Natural killer cell (primary cell): ENCODE measurements at regions not wholly inside any gene's neighbourhood (a gene's known extent, or its start where the extent isn't known, plus 50 kb on each side); places are given as distances from the start of the nearest gene placed in this dataset.

Experiments
- ATAC-seq, 3 donors: fragments of 150-1000 bp in 2 of 3; fragments of 200-7000 bp in 1 of 3; cut with Tn5 transposase; 1 replicate in 1 of 3; 2 replicates in 2 of 3; pipeline ENCODE4 v1.10.0; 2021; ENCODE audit warnings: mild to moderate bottlenecking in 2 of 3, moderate library complexity in 2 of 3
- DNase-seq, 2 donors: peaks; one replicate each; pipeline versions ENCODE4 v3.0.0 to v3.0.0-alpha.2; 2013 to 2021; ENCODE audit warnings: mixed read lengths in 1 of 2
- H3K27ac ChIP-seq: one replicate; pipeline ENCODE4 v1.5.1; 2013; ENCODE audit warnings: mild to moderate bottlenecking, low read length
- H3K27me3 ChIP-seq: one replicate; pipeline ENCODE4 v1.6.1; 2013; ENCODE audit warnings: low read length; ENCODE audit not compliant: control insufficient read depth, insufficient read depth
- H3K36me3 ChIP-seq: one replicate; pipeline ENCODE4 v1.6.1; 2013; ENCODE audit warnings: low read length; ENCODE audit not compliant: control insufficient read depth, insufficient read depth
- H3K4me1 ChIP-seq: one replicate; pipeline ENCODE4 v1.6.1; 2013; ENCODE audit warnings: low read length; ENCODE audit not compliant: control insufficient read depth, insufficient read depth
- H3K4me3 ChIP-seq: one replicate; pipeline ENCODE4 v1.5.1; 2013; ENCODE audit warnings: low read length
- H3K9me3 ChIP-seq: one replicate; pipeline ENCODE4 v1.6.1; 2013; ENCODE audit warnings: low read length; ENCODE audit not compliant: control insufficient read depth, insufficient read depth
- H3K27ac Mint-ChIP-seq, 2 donors: one replicate each; pipeline ENCODE4 v1.8.0; 2022; ENCODE audit warnings: mild to moderate bottlenecking in 2 of 2, mixed read lengths in 2 of 2, moderate library complexity in 1 of 2
- H3K27me3 Mint-ChIP-seq, 2 donors: one replicate each; pipeline ENCODE4 v1.8.0; 2022; ENCODE audit warnings: low read depth in 2 of 2, mixed read lengths in 2 of 2
- H3K36me3 Mint-ChIP-seq: one replicate; pipeline ENCODE4 v1.8.0; 2022; ENCODE audit warnings: mixed read lengths
- H3K4me1 Mint-ChIP-seq, 2 donors: one replicate each; pipeline ENCODE4 v1.8.0; 2022; ENCODE audit warnings: mixed read lengths in 2 of 2
- H3K4me3 Mint-ChIP-seq: one replicate; pipeline ENCODE4 v1.8.0; 2022; ENCODE audit warnings: mild to moderate bottlenecking, moderate library complexity, mixed read lengths
- H3K9me3 Mint-ChIP-seq, 2 donors: one replicate each; pipeline ENCODE4 v1.8.0; 2022; ENCODE audit warnings: mixed read lengths in 2 of 2
- WGBS: methylation state at CpG from one replicate; pipeline ENCODE4 v1.1.7; 2013; ENCODE audit warnings: missing lambda C conversion rate; ENCODE audit not compliant: insufficient coverage; 5-methylcytosine and 5-hydroxymethylcytosine counted together
- intact Hi-C: fragments of 100-400 bp; cut with micrococcal nuclease; formaldehyde crosslinking; loops from one replicate; pipeline ENCODE4 v1.14.2; 2022
- TF ChIP-seq, protein P1 (sequence below): fragments of 200-600 bp; IDR thresholded peaks from one replicate; pipeline ENCODE4 v1.8.0; 2022; ENCODE audit warnings: antibody characterized with exemption

GRCh38 chr2:51734115-51734514 lies 702.2 kb upstream of the NRXN1 start:
- Histone ChIP-seq H3K27ac (no peak overlapping the region), H3K4me3 (no peak overlapping the region), H3K9me3 (no peaks in the 10 kb centered on the region), H3K36me3 (no peaks in the 10 kb centered on the region), H3K27me3 (no peaks in the 10 kb centered on the region), H3K4me1 (no peaks in the 10 kb centered on the region)
- intact Hi-C loops: no loop called here
- ATAC-seq (no peak), DNase-seq (no peak)
- no peak overlapping the region for H3K27ac Mint-ChIP-seq
- no peaks in the 10 kb centered on the region for H3K36me3 Mint-ChIP-seq
- H3K9me3 Mint-ChIP-seq: peaks cover 6 to 12% of the 10 kb centered on the region in 2 donors
- H3K4me1 Mint-ChIP-seq: no peaks in the 10 kb centered on the region
- no peak overlapping the region for H3K4me3 Mint-ChIP-seq
- TF ChIP-seq, protein P1, sequence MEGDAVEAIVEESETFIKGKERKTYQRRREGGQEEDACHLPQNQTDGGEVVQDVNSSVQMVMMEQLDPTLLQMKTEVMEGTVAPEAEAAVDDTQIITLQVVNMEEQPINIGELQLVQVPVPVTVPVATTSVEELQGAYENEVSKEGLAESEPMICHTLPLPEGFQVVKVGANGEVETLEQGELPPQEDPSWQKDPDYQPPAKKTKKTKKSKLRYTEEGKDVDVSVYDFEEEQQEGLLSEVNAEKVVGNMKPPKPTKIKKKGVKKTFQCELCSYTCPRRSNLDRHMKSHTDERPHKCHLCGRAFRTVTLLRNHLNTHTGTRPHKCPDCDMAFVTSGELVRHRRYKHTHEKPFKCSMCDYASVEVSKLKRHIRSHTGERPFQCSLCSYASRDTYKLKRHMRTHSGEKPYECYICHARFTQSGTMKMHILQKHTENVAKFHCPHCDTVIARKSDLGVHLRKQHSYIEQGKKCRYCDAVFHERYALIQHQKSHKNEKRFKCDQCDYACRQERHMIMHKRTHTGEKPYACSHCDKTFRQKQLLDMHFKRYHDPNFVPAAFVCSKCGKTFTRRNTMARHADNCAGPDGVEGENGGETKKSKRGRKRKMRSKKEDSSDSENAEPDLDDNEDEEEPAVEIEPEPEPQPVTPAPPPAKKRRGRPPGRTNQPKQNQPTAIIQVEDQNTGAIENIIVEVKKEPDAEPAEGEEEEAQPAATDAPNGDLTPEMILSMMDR: no peak
- no peaks in the 10 kb centered on the region for H3K27me3 Mint-ChIP-seq
- WGBS: 81% methylated on average over 1 of the region's 1 CpG

DNA sequence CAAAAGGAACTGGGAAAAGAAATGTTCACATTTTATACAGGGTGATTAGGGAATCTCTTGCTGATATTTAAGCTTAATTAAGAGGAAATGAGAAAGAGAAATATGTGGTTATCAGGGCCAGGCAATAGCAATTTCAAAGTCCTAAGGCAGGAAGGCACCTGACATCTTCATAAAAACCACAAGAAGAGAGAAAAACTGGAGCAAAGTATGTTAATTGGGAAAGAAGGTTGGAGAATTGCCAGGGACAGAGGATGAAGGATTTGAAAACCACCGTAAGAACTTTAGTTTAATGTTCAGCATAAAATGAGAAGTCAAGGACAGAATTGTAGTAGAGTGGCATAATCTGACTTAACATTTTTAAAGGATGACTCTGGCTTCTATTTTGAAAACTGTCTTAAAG lies 691.8 kb upstream of the NRXN1 start:
- no peak for DNase-seq
- Histone ChIP-seq H3K27me3 (no peaks in the 10 kb centered on the region), H3K36me3 (no peaks in the 10 kb centered on the region), H3K4me1 (no peaks in the 10 kb centered on the region), H3K4me3 (no peak overlapping the region), H3K27ac (no peak overlapping the region), H3K9me3 (no peaks in the 10 kb centered on the region)
- Mint-ChIP-seq H3K4me1 (no peaks in the 10 kb centered on the region), H3K27me3 (no peaks in the 10 kb centered on the region), H3K4me3 (no peak overlapping the region), H3K9me3 (peaks cover 17 to 19% of the 10 kb centered on the region in 2 donors), H3K36me3 (no peaks in the 10 kb centered on the region), H3K27ac (no peak overlapping the region)
- intact Hi-C loops: no loop called here
- WGBS: 16% methylated on average over 1 of the region's 1 CpG
- no peak for ATAC-seq
- TF ChIP-seq, protein P1: no peak

GRCh38 chr2:51722311-51722710 lies 690.4 kb upstream of the NRXN1 start:
- ATAC-seq (no peak), DNase-seq (no peak)
- H3K9me3 Mint-ChIP-seq: peaks cover 17 to 19% of the 10 kb centered on the region in 2 donors
- Histone ChIP-seq H3K36me3 (no peaks in the 10 kb centered on the region), H3K27me3 (no peaks in the 10 kb centered on the region), H3K4me1 (no peaks in the 10 kb centered on the region), H3K27ac (no peak overlapping the region), H3K9me3 (no peaks in the 10 kb centered on the region), H3K4me3 (no peak overlapping the region)
- TF ChIP-seq, protein P1: no peak
- H3K4me1 Mint-ChIP-seq: no peaks in the 10 kb centered on the region
- H3K27ac Mint-ChIP-seq: no peak overlapping the region
- no peak overlapping the region for H3K4me3 Mint-ChIP-seq
- H3K36me3 Mint-ChIP-seq: no peaks in the 10 kb centered on the region
- WGBS: no CpG with 5 or more reads among the region's 1 CpG
- no peaks in the 10 kb centered on the region for H3K27me3 Mint-ChIP-seq
- intact Hi-C loops: no loop called here

- Mint-ChIP-seq H3K4me3 (no peak overlapping the region), H3K27ac (no peak overlapping the region), H3K9me3 (peaks cover 20 to 28% of the 10 kb centered on the region in 2 donors), H3K27me3 (no peaks in the 10 kb centered on the region), H3K4me1 (no peaks in the 10 kb centered on the region), H3K36me3 (no peaks in the 10 kb centered on the region)
- Histone ChIP-seq H3K9me3 (peaks cover 2% of the 10 kb centered on the region), H3K27ac (no peak overlapping the region), H3K36me3 (no peaks in the 10 kb centered on the region), H3K4me1 (no peaks in the 10 kb centered on the region), H3K4me3 (no peak overlapping the region), H3K27me3 (no peaks in the 10 kb centered on the region)
- intact Hi-C loops: no loop called here
- WGBS: 60% methylated on average over 1 of the region's 1 CpG
- DNase-seq (no peak), ATAC-seq (no peak)
- TF ChIP-seq, protein P1: no peak
Observed at GRCh38 chr2:51720826-51721225, 688.9 kb upstream of the NRXN1 start.
